GM19239 (cell line): ENCODE measurements at regions not wholly inside any gene's neighbourhood (a gene's known extent, or its start where the extent isn't known, plus 50 kb on each side); places are given as distances from the start of the nearest gene placed in this dataset.
"Not testable (repeated sequence)": the region's sequence is repeated elsewhere in the genome, so short reads cannot be mapped to it uniquely, and the experiment has no call there.

Experiments
- DNase-seq: peaks from one replicate; pipeline ENCODE4 v3.0.0; 2011; ENCODE audit warnings: low spot score; ENCODE audit not compliant: insufficient read length
- FAIRE-seq: peaks from 2 replicates; lab custom pipeline; 2011; peaks lifted over from hg19 to GRCh38; lab: Jason Lieb, UNC

DNA sequence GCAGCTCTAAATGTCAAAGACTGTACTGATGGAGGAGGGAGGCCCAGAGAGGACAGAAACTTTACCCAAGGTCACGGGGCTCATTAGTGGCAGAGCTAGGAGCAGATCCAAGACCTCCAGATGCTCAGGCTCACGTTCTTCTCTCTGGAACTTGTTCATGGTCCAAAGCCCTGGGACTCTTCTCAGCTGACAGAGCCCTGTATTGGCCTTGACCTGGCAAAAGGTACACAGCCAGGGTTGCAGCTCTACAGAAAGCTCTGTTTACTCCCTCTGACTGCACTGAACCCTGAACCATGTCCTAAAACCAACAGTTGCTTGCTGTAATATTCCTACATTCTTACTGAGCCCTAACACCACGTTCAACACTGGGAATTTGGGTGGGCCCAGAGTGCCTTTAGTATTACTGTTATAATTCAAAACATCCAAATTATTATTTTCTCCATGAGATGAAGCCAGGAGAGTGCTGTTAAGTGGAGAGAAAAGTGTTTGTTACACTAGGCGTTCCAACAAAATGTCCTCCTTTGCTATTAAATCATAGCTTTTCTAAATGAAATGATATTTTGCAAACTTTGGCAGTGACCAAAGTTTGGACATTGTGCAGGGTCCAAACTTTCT is 602.4 kb upstream of the CLINT1 start:
- DNase-seq (no peak), FAIRE-seq (no peak)

DNA sequence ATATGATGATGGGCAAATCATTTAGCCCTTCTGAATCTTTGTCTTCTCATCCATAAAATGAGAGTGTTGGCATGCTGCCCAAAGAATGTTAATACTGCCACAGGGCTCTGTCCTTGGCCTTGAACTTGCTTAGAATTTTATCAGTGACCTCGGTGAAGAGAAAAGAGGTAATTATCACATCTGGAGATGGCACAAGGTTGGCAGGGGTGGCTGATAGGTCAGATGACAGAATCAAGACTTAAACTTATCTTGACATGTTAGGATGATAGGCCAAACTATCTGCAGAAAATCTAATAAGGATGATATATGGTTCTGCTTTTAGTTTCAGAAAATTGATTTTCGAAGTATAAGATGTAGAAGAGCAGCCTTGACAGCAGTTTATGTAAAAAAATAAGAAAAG is 599.1 kb upstream of the CLINT1 start:
- DNase-seq (no peak), FAIRE-seq (no peak)

DNA sequence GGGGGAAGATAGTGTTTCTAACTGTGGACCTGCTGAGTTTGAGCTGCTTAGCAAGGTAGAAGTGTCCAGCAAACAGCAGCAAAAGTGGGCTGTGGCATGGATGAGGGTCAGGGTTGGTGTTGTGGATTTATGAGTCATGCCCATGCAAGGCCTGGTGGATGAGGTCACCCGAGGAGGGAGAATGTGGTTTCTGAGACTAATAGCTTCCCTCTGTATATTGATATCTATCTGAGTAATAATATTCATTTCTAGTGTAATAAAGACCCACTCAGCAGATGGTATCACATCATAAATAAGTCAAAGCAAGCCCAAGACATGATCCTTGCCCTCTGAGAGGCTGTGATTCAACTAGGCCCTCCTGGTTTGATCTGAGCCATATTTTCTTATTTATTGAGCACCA is 597.8 kb upstream of the CLINT1 start:
- DNase-seq: no peak

DNA sequence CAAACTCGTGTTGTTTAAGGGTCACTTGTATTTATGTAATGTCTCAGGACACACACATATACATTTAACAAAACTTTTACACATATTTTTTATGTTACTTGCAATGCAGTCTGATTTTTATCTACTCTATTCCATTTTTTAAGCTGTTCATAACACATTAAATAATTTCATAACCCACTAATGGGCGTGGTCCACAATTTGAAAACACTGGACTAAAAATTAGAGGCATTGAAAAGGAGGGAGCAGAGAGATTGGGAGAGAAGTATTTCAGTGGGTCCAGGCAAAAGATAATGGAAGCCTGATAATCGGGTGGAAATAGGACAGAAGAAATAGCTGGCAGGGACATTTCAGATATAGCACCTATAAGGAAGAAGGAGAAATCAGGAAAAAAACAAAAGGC is 597.3 kb upstream of the CLINT1 start:
- FAIRE-seq: no peak
- DNase-seq: no peak

More for the DNA sequence above, 597.8 kb upstream of the CLINT1 start:
- no peak for FAIRE-seq

DNA sequence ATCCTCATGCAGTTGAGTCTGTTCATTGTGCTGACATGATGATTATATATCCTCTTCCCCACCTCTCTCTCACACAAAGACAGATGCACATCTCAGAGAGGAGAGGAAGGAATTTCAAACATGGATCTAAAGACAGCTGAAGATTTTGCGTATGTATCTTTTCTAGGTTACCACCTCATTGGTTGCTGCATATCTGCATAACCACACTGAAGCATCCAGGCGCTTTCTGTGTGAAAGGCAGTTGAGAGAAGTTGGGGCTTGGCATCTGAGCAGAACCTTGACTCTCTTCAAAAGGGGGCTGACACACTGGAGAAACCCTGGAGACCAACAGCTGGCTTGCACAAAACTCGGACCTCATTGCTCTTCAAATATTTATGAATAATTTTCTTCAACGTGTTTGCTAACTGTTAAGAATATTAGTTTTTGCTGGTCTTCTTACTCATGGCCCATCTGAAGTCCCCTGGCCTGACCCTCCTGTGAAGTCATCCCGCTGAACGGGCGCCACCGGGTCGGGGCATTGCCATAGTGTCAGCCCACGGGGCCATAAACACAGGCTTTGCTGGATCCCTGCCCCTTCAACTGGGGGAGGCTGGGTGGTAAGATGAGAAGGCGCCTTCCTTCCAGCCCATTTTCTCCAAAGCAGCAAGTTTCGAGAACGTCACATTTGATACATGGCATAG is 593.2 kb upstream of the CLINT1 start:
- DNase-seq: no peak
- no peak for FAIRE-seq

DNA sequence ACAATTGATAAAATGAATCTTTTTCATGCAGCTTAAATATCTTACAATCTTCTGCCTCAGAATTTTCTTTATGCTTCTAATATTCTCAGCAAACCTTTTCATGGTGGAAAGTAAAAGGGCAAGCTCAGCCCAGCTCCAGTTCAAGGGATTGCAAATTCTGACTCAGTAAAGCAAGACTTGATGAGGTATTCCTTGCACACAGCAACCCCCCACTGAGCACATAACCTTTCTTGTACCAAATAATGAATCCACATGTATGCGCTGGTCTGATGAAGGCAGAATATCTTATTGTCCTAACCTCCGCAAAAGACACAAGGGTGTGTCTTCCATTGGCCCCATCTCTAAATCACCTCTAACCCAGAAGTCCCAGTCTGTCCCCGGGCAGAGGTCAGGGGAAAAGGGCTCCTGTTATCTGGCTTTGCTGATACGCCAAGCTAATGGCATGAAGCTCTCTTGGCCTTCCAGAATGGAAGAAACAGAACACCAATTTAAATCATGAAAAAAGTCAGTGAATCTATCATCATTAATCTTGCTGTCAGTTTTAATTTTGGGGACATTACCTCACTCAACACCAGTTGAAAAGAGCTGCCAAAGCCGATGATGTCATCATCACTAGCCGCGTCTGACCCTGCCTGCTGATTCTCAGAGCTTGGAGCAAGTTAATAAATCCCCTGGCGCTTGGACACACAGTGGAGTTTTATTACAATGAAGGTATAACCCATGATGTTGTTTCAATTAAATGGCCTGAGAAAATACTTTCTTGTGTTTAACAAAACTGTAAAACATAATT is 592.5 kb upstream of the CLINT1 start:
- DNase-seq: no peak
- no peak for FAIRE-seq

DNA sequence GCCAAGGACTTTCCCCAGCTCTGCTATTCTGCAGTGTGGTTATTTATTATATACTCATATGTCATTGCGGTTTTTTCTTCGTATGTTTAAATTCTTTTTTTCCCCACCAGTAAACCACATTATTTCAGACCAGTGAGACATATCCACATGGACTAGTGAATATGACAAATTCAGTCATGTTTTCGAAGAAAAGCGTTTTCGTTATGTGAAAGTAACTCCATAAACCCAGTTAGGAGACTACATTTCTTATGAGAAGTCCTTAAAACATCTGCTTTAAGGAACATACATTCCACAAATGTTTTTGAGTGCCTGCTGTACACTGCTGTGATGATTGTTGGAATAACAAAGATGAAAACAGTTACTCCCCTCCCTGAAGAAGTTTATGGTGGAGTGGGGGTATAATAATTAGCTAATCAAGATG is 591.8 kb upstream of the CLINT1 start:
- no peak for FAIRE-seq
- DNase-seq: no peak

DNA sequence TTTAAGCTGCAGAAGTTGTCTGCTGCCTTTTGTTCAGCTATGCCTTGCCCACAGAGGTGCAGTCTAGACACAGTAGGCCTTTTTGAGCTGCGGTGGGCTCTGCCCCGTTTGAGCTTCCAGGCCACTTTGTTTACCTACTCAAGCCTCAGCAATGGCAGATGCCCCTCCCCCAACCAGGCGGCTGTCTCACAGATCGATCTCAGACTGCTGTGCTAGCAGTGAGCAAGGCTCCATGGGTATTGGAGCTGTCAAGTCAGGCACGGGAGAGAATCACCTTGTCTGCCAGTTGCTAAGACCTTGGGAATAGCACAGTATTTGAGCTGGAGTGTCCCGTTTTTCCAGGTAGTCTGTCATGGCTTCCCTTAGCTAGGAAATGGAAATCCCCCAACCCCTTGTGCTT is 587.8 kb upstream of the CLINT1 start:
- DNase-seq, FAIRE-seq: not testable (repeated sequence)

DNA sequence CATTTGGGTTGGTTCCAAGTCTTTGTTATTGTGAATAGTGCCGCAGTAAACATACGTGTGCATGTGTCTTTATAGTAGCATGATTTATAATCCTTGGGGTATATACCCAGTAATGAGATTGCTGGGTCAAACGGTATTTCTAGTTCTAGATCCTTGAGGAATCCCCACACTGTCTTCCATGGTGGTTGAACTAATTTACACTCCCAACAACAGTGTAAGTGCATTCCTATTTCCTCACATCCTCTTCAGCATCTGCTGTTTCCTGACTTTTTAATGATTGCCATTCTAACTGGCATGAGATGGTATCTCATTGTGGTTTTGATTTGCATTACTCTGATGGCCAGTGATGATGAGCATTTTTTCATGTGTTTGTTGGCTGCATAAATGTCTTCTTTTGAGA is 580.3 kb upstream of the CLINT1 start:
- DNase-seq, FAIRE-seq: not testable (repeated sequence)

DNA sequence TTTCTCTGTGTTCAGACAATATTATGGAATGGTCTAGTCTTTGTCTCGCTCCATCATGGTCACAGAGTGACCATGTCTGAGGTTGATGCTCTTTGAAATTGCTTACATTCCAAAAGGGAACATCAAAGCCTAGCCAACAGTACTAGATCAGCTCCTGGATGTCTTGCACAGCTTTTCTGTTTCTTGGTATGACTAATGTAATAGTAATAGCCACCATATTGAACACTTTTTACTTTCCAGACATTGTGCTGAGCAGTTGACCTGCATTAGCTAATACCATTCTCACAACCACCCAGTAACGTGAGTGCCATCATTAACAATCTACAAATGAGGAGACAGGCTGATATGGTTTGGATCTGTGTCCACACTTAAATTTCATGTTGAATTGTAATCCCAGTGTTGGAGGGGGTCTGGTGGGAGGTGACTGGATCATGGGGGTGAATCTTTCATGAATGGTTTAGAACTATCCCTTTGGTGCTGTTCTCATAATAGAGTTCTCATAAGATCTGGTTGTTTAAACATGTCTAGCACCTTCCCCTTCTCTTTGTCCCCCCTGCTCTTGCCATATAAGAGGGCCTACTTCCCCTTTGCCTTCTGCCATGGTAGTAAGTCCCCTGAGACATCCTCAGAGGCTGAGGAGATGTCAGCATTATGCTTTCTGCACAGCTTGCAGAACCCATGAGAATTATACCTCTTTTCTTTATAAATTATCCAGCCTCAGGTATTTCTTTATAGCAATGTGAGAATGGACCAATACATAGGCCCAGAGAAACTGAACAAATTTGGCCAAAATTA is 577.5 kb upstream of the CLINT1 start:
- FAIRE-seq (peak; percentile 45), DNase-seq (no peak)

DNA sequence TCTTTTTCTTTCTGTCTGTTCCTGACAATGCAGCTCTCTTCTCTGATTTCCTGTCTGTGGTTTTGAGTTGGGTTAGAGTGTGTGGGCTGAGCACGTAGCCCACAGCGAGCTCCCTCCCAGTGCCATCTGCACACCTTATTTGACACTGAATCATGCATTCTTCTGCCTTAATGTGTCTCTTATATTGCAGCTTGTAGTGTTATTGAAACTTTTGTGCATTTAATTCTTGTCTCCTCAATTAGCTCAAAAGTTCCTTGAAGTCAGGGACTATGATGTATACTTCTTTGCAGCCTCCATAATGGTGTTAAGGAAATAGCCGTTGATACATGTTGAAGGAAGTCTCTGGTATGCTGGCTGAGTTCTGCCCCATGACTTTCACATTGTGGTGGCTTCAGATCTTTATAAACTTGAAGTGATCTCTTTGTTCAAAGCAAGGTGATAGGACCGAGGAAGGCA is 576.2 kb upstream of the CLINT1 start:
- FAIRE-seq (peak; percentile 91), DNase-seq (no peak)

DNA sequence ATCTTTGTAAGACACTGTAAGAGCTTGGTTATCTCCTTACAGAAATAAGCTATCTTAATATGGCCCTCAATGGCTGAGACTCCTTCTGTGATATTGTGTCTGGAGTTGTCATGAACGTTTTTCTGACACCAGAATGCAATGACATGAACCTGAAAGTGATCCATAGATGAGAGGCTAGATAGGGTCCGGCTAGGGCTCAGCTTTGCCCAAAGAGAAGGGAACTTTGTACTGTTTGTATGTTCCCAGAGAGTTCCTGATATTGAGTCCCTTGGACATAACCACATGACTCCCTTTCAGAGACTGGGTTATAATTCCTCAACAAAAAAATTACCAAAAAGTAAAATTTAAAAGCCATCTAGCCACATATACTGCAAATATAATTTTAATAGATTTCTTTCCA is 575.8 kb upstream of the CLINT1 start:
- FAIRE-seq: no peak
- no peak for DNase-seq

DNA sequence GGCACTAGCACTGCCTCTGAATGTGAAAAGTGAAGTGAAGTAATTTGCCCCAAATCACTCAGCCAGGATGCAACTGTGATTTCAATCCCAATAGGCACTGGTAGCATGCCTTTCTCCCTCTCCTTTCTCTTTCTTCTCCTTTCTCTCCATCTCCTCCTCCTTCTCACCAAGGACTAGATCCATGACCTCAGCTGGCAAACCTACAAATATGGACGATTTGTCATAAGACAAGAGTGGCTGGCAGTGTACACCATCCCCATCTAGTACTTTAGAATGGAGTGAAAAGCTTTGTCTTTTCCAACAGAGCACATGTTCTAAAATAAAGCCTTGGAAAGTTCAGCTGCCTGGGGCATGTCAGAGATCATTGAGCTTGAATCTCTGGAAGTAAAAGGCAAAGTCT is 574.7 kb upstream of the CLINT1 start:
- no peak for FAIRE-seq
- DNase-seq: no peak

DNA sequence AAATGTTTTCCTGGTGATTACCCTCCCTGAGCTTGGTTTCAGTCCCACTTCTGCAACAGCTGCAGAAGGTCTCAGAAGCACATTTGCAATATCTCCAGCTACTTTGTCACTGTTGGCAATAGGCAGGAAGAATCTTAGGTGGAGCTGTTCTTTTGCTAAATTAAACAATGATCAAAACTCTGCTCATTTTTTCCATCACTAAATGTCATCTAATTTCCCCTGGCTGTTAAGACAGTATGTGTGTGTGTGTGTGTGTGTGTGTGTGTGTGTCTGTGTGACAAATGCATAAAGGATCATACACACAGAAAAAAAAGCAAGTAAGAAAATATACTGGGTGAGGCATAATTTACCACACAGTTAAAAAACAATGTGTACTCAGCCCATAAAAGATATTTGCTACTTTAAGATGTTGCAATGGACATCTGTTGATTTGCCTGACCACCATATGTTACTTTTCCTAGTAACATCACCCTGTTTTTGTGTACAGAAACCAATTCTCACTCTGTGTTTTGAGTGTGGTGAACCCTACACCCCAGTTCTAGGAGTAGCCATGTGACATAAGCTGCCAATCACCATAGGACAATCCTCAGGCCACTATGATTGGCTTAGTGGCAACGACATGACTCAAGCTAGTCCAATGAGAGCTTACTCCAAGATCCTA is 572.6 kb upstream of the CLINT1 start:
- no peak for DNase-seq
- FAIRE-seq: peak; percentile 71

DNA sequence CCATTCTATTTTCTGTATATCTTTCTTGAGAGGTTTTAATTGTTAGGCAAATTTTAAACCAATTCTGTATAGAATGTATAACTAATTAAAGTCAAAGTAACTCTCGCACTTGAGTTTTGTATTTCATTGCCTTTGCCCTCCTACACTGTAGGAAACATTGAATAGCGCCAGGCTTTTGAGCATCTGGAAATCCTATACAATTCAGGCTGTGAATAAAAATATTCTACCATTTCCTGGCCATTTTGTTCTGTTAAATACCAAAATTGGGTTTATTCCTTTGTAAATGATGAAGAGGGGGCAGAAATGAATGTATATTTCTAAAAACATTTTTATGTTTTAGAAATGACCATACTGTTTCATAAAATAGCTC is 571.8 kb upstream of the CLINT1 start:
- FAIRE-seq (no peak), DNase-seq (no peak)

DNA sequence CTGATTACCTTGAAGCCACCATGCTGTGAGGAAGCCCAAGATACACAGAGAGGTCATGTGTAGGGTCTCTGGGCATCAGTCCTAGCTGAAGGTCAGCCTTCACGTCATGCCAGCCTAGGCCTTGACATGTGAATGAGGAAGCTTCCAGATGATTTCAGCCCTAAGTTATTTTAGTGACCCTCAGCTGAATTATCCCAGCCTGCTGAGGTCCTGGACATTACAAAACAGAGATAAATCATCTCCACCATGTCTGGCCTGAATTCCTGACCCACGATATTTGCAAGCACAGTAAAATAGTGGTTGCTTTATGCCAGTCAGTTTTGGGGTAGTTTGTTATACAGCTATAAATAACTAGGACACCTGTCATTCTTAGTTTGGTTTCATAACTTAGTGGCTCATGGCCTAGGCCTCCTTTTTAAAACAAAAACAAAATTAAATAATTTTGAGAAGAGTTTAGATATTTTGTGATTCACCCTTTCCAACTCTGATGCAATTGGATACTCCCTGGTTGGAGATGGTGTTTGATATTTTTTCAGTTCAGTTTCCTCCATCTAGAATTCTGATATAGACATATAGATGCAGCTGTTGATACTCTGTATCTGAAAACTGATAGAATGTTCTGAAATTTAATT is 571.3 kb upstream of the CLINT1 start:
- no peak for DNase-seq
- peak; percentile 78 for FAIRE-seq

DNA sequence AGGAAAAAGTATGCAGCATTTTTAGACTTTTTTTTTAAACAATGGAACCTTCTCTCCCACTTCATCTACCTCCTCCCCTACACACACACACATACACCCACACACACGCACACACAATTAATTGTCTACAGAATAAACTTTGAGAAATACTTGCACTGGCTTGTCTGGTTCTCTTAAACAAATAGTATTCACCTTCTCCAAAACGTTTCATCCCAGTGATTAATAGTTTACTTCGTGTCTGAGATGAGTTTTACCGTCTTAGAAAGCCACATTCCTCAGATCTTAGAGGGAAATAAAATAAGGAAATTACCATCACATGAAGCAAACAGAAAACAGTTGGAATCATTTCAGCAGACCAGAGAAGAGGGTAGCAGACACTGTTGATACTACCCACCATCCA is 570.6 kb upstream of the CLINT1 start:
- peak; percentile 47 for FAIRE-seq
- no peak for DNase-seq

DNA sequence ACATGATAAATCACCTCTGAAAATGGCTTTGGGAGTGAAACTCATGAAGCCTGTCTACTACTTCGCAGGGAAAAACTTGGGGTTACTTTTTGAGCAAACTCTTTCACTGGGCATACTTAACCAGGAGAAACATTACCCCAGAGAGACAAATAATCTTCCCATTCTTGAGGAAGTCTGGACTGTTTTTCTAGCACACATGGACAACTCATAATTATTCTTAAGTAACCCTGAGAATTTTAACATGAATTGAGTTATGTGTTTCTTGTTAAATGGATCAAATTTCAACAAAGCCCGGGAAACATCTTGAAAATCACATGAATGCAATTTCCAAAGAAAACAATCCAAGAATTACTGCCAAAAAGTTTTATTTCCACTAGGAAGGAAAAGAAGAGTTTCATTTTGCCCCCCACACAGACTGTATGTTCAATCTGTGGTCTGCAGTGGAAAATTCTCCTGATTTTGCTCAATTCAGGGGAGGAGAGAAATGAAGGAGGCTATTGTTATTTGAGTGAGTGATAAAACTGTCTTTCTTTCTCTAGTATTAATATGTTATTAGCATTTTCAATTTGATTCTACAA is 564.8 kb upstream of the CLINT1 start:
- no peak for FAIRE-seq

More for the DNA sequence above, 564.8 kb upstream of the CLINT1 start:
- no peak for DNase-seq
